GM12878 (cell line): ENCODE measurements at regions not wholly inside any gene's neighbourhood (a gene's known extent, or its start where the extent isn't known, plus 50 kb on each side); places are given as distances from the start of the nearest gene placed in this dataset.

Source experiments
- ATAC-seq: fragments of 200-7000 bp; cut with Tn5 transposase; 3 replicates; pipeline ENCODE4 v1.9.1; 2020; ENCODE audit warnings: mild to moderate bottlenecking, moderate library complexity
- BruUV-seq: library from RNA; stranded (reverse); fragments of 400-500 nt; replicated peaks from 2 replicates; lab custom pipeline; 2021; lab: Mats Ljungman, UMichigan
- CTCF ChIA-PET: fragments of 300-600 bp; sonication (Branson Sonifier 250); formaldehyde crosslinking; extraction: SDS; loops from one replicate; lab custom pipeline; 2021; ENCODE audit warnings: inconsistent platforms; lab: Yijun Ruan, JAX
- POLR2A ChIA-PET: fragments of 350-600 bp; formaldehyde crosslinking; extraction: SDS; loops from one replicate; lab custom pipeline; 2021; ENCODE audit warnings: inconsistent platforms; lab: Charles Lee
- RAD21 ChIA-PET: fragments of 300-600 bp; sonication (Branson Sonifier 250); formaldehyde crosslinking; loops from one replicate; lab custom pipeline; 2023; ENCODE audit warnings: antibody characterized with exemption; ENCODE audit not compliant: unreplicated experiment; lab: Charles Lee
- SMC1A ChIA-PET: fragments of 300-600 bp; sonication (Branson Sonifier 250); formaldehyde crosslinking; loops from one replicate; lab custom pipeline; 2023; ENCODE audit not compliant: unreplicated experiment, uncharacterized antibody; lab: Charles Lee
- DNase-seq: peaks from one replicate; pipeline ENCODE4 v3.0.0-alpha.2; 2011; ENCODE audit warnings: low read depth, low spot score
- FAIRE-seq: peaks from 3 replicates; lab custom pipeline; 2011; peaks lifted over from hg19 to GRCh38; lab: Jason Lieb, UNC
- H2AFZ ChIP-seq: 2 replicates; pipeline ENCODE4 v1.6.0; 2011; ENCODE audit warnings: low read depth, low read length, control low read depth; ENCODE audit not compliant: control insufficient read depth
- H3K27ac ChIP-seq: 2 replicates; pipeline ENCODE4 v1.5.1; 2011; ENCODE audit warnings: control low read depth; ENCODE audit not compliant: control insufficient read depth, insufficient read depth
- H3K27me3 ChIP-seq, 2 experiments: replicated peaks in 1 of 2; 2 replicates each; pipeline versions ENCODE4 v1.6.0 to v1.6.1; 2011; ENCODE audit warnings: low read length in 1 of 2; ENCODE audit not compliant: control insufficient read depth in 2 of 2, insufficient read depth in 2 of 2
- H3K36me3 ChIP-seq, 2 experiments: 2 replicates each; pipeline ENCODE4 v1.5.1; 2011; ENCODE audit warnings: low read length in 1 of 2; ENCODE audit not compliant: control insufficient read depth in 2 of 2, insufficient read depth in 2 of 2
- H3K4me1 ChIP-seq: 2 replicates; pipeline ENCODE4 v1.6.1; 2011; ENCODE audit warnings: mild to moderate bottlenecking, low read length, moderate library complexity, mixed read lengths; ENCODE audit not compliant: control insufficient read depth, insufficient read depth
- H3K4me2 ChIP-seq: 2 replicates; pipeline ENCODE4 v1.6.0; 2011; ENCODE audit warnings: control low read depth; ENCODE audit not compliant: control insufficient read depth, insufficient read depth
- H3K4me3 ChIP-seq: fragments of 200-600 bp; sonication (generic); 2 replicates; pipeline ENCODE4 v1.5.1; 2016
- H3K79me2 ChIP-seq: 2 replicates; pipeline ENCODE4 v1.6.0; 2011; ENCODE audit warnings: low read length; ENCODE audit not compliant: control insufficient read depth, insufficient read depth
- H3K9ac ChIP-seq: 2 replicates; pipeline ENCODE4 v1.8.0; 2011; ENCODE audit warnings: low read length, control low read depth, mixed read lengths; ENCODE audit not compliant: control insufficient read depth, insufficient read depth
- H3K9me3 ChIP-seq: replicated peaks from 3 replicates; pipeline ENCODE4 v1.5.1; 2011; ENCODE audit warnings: mild to moderate bottlenecking, low read length; ENCODE audit not compliant: control insufficient read depth, insufficient read depth
- H4K20me1 ChIP-seq: 2 replicates; pipeline ENCODE4 v1.6.0; 2011; ENCODE audit not compliant: control insufficient read depth, insufficient read depth
- E2F8 ChIP-seq: fragments of 450-650 bp; IDR thresholded peaks from 2 replicates; pipeline ENCODE4 v1.6.1; 2018; ENCODE audit warnings: mild to moderate bottlenecking, low read depth, moderate library complexity; ENCODE audit not compliant: partially characterized antibody
- FOS ChIP-seq: IDR thresholded peaks from 3 replicates; pipeline ENCODE4 v1.6.1; 2011; ENCODE audit warnings: borderline replicate concordance; ENCODE audit not compliant: insufficient read length; ENCODE audit errors: extremely low read depth
- GABPA ChIP-seq: IDR thresholded peaks from 2 replicates; pipeline ENCODE4 v1.6.1; 2014; ENCODE audit warnings: antibody characterized with exemption, low read depth, mild to moderate bottlenecking, inconsistent platforms
- KDM1A ChIP-seq: fragments of 200-600 bp; sonication (generic); IDR thresholded peaks from 2 replicates; pipeline ENCODE4 v1.6.1; 2016; ENCODE audit warnings: borderline replicate concordance
- MAX ChIP-seq: IDR thresholded peaks from 2 replicates; pipeline ENCODE4 v1.6.1; 2012; ENCODE audit warnings: low read depth, low read length, improper control_type of control experiment
- MXI1 ChIP-seq: fragments of 150-350 bp; IDR thresholded peaks from 2 replicates; pipeline ENCODE4 v1.6.1; 2011; ENCODE audit warnings: low read depth, mild to moderate bottlenecking, inconsistent platforms, low read length, improper control_type of control experiment
- MYB ChIP-seq: fragments of 150-350 bp; IDR thresholded peaks from 2 replicates; pipeline ENCODE4 v1.6.1; 2014; ENCODE audit warnings: mild to moderate bottlenecking, low read depth, low read length, borderline replicate concordance
- PML ChIP-seq: IDR thresholded peaks from 2 replicates; pipeline ENCODE4 v1.6.1; 2012; ENCODE audit warnings: low read length, inconsistent platforms
- RAD21 ChIP-seq: IDR thresholded peaks from 2 replicates; pipeline ENCODE4 v1.6.1; 2011; ENCODE audit warnings: mild to moderate bottlenecking, low read depth, low read length, moderate library complexity; ENCODE audit not compliant: insufficient read depth
- RB1 ChIP-seq: fragments of 450-650 bp; formaldehyde crosslinking; IDR thresholded peaks from 2 replicates; pipeline ENCODE4 v1.6.1; 2017; ENCODE audit warnings: mild to moderate bottlenecking, borderline replicate concordance
- SMAD5 ChIP-seq: IDR thresholded peaks from 2 replicates; pipeline ENCODE4 v1.6.1; 2016; ENCODE audit warnings: antibody characterized with exemption, low read depth
- SREBF2 ChIP-seq: IDR thresholded peaks from 2 replicates; pipeline ENCODE4 v1.6.1; 2012; ENCODE audit warnings: mild to moderate bottlenecking, low read length
- SUPT20H ChIP-seq: IDR thresholded peaks from 2 replicates; pipeline ENCODE4 v1.6.1; 2011; ENCODE audit warnings: low read depth, mild to moderate bottlenecking, low read length, moderate library complexity, borderline replicate concordance; ENCODE audit not compliant: control insufficient read depth
- TCF12 ChIP-seq: IDR thresholded peaks from 2 replicates; pipeline ENCODE4 v1.6.1; 2011; ENCODE audit warnings: low read depth, mild to moderate bottlenecking, low read length
- TCF7 ChIP-seq: IDR thresholded peaks from 2 replicates; pipeline ENCODE4 v1.6.1; 2014; ENCODE audit warnings: antibody characterized with exemption, borderline replicate concordance
- WRNIP1 ChIP-seq: IDR thresholded peaks from 2 replicates; pipeline ENCODE4 v1.6.1; 2011; ENCODE audit warnings: low read depth, low read length, improper control_type of control experiment, borderline replicate concordance
- in situ Hi-C: fragments of 300-500 bp; cut with MboI; formaldehyde crosslinking; loops from 9 replicates; pipeline ENCODE4 v1.14.3; 2018; ENCODE audit warnings: mixed read lengths
- intact Hi-C: fragments of 100-400 bp; cut with micrococcal nuclease; formaldehyde crosslinking; loops from one replicate; pipeline ENCODE4 v1.14.2; 2022; ENCODE audit not compliant: unreplicated experiment

- ChIA-PET SMC1A (no interaction called here), RAD21 (no interaction called here), CTCF (no interaction called here), POLR2A (no interaction called here)
- Histone ChIP-seq H3K27ac (no peak overlapping the region), H3K4me3 (no peak overlapping the region), H3K4me1 (no peaks in the 10 kb centered on the region), H2AFZ (no peak overlapping the region), H3K27me3 (no peaks in the 10 kb centered on the region), H4K20me1 (no peaks in the 10 kb centered on the region), H3K9ac (no peak overlapping the region), H3K9me3 (no peaks in the 10 kb centered on the region), H3K4me2 (no peak overlapping the region), H3K79me2 (no peaks in the 10 kb centered on the region), H3K36me3 (no peaks in the 10 kb centered on the region)
- in situ Hi-C loops = no loop called here
- FAIRE-seq (no peak), ATAC-seq (no peak), DNase-seq (no peak)
- no peak for TF ChIP-seq TCF7
- no peak for TF ChIP-seq RAD21
- no peak for TF ChIP-seq KDM1A
- no peak for TF ChIP-seq FOS
- TF ChIP-seq WRNIP1 = no peak
- no peak for TF ChIP-seq MXI1
- TF ChIP-seq SREBF2 = no peak
- TF ChIP-seq SUPT20H = no peak
- TF ChIP-seq RB1 = no peak
- no peak for TF ChIP-seq E2F8
- TF ChIP-seq TCF12 = no peak
- no peak for TF ChIP-seq PML
- no peak for TF ChIP-seq MAX
- TF ChIP-seq MYB = no peak
- TF ChIP-seq SMAD5 = no peak
- TF ChIP-seq GABPA = no peak
- no TSS peak for BruUV-seq
- intact Hi-C loops = no loop called here
Observed at GRCh38 chr16:66091471-66091891, 275.0 kb upstream of the CDH5 start.
